Neutrophil (primary cell): ENCODE measurements at regions not wholly inside any gene's neighbourhood (a gene's known extent, or its start where the extent isn't known, plus 50 kb on each side); places are given as distances from the start of the nearest gene placed in this dataset.

Experiments
- H3K27ac ChIP-seq: fragments of 200-600 bp; sonication (generic); 2 replicates; pipeline ENCODE4 v1.5.1; 2016; ENCODE audit warnings: mild to moderate bottlenecking, moderate library complexity
- H3K27me3 ChIP-seq: fragments of 200-600 bp; sonication (generic); 2 replicates; pipeline ENCODE4 v1.6.0; 2016; ENCODE audit warnings: mild to moderate bottlenecking
- H3K36me3 ChIP-seq: fragments of 200-600 bp; sonication (generic); 2 replicates; pipeline ENCODE4 v1.5.1; 2017
- H3K4me1 ChIP-seq, 2 experiments: fragments of 200-600 bp in 1 of 2; sonication (generic) in 1 of 2; 1 replicate in 1 of 2; 2 replicates in 1 of 2; pipeline versions ENCODE4 v1.5.1 to v1.6.1; 2013 to 2016; ENCODE audit warnings: low read depth in 1 of 2, low read length in 1 of 2, mild to moderate bottlenecking in 1 of 2, moderate library complexity in 1 of 2; ENCODE audit not compliant: control insufficient read depth in 1 of 2, insufficient read depth in 1 of 2
- H3K4me3 ChIP-seq, 2 experiments: fragments of 200-600 bp in 1 of 2; sonication (generic) in 1 of 2; 1 replicate in 1 of 2; 2 replicates in 1 of 2; pipeline ENCODE4 v1.5.1; 2013 to 2016; ENCODE audit warnings: low read depth in 1 of 2, low read length in 1 of 2, mild to moderate bottlenecking in 1 of 2, moderate library complexity in 1 of 2
- H3K9me3 ChIP-seq: fragments of 200-600 bp; sonication (generic); 2 replicates; pipeline ENCODE4 v1.5.1; 2016
- CTCF ChIP-seq: fragments of 200-600 bp; sonication (generic); IDR thresholded peaks from 2 replicates; pipeline ENCODE4 v1.5.1; 2016; ENCODE audit warnings: antibody characterized with exemption

- Histone ChIP-seq H3K27ac (no peak overlapping the region), H3K36me3 (no peaks in the 10 kb centered on the region), H3K4me1 (no peaks in the 10 kb centered on the region), H3K4me3 (no peak overlapping the region), H3K9me3 (no peaks in the 10 kb centered on the region), H3K27me3 (no peaks in the 10 kb centered on the region)
- TF ChIP-seq CTCF = no peak
Observed at GRCh38 chr16:72262711-72263110, 90.8 kb upstream of the PMFBP1 start.

- H3K27me3 ChIP-seq = no peaks in the 10 kb centered on the region
- H3K9me3 ChIP-seq = no peaks in the 10 kb centered on the region
- no peak overlapping the region for H3K4me3 ChIP-seq
- TF ChIP-seq CTCF = no peak
- no peak overlapping the region for H3K27ac ChIP-seq
- H3K36me3 ChIP-seq = no peaks in the 10 kb centered on the region
- no peaks in the 10 kb centered on the region for H3K4me1 ChIP-seq
Observed at GRCh38 chr16:72261127-72261526, 89.2 kb upstream of the PMFBP1 start.

- no peaks in the 10 kb centered on the region for H3K4me1 ChIP-seq
- no peaks in the 10 kb centered on the region for H3K36me3 ChIP-seq
- no peak overlapping the region for H3K4me3 ChIP-seq
- H3K27ac ChIP-seq = no peak overlapping the region
- no peak for TF ChIP-seq CTCF
- no peaks in the 10 kb centered on the region for H3K27me3 ChIP-seq
- no peaks in the 10 kb centered on the region for H3K9me3 ChIP-seq
Observed at GRCh38 chr16:72256398-72257066, 84.6 kb upstream of the PMFBP1 start.

GRCh38 chr16:72255786-72256185, 83.8 kb upstream of the PMFBP1 start:
- H3K4me3 ChIP-seq = no peak overlapping the region
- H3K36me3 ChIP-seq = no peaks in the 10 kb centered on the region
- H3K27me3 ChIP-seq = no peaks in the 10 kb centered on the region
- no peaks in the 10 kb centered on the region for H3K9me3 ChIP-seq
- no peak for TF ChIP-seq CTCF
- H3K27ac ChIP-seq = no peak overlapping the region
- H3K4me1 ChIP-seq = no peaks in the 10 kb centered on the region

- no peaks in the 10 kb centered on the region for H3K9me3 ChIP-seq
- no peak overlapping the region for H3K27ac ChIP-seq
- H3K36me3 ChIP-seq = no peaks in the 10 kb centered on the region
- no peak for TF ChIP-seq CTCF
- H3K4me1 ChIP-seq = no peaks in the 10 kb centered on the region
- H3K27me3 ChIP-seq = no peaks in the 10 kb centered on the region
- no peak overlapping the region for H3K4me3 ChIP-seq
Observed at GRCh38 chr16:72247821-72248253, 75.9 kb upstream of the PMFBP1 start.
